GM23338 (cell line): ENCODE measurements at regions not wholly inside any gene's neighbourhood (a gene's known extent, or its start where the extent isn't known, plus 50 kb on each side); places are given as distances from the start of the nearest gene placed in this dataset.

ENCODE experiments used
- ATAC-seq: fragments of 200-7000 bp; cut with Tn5 transposase; 3 replicates; pipeline ENCODE4 v1.9.1; 2020
- DNase-seq: peaks from one replicate; pipeline ENCODE4 v3.0.0-alpha.2; 2015; ENCODE audit warnings: low spot score
- H2AFZ ChIP-seq: fragments of 200-600 bp; sonication (generic); 2 replicates; pipeline ENCODE4 v1.8.0; 2016; ENCODE audit warnings: antibody characterized with exemption, mild to moderate bottlenecking, moderate library complexity
- H3F3A ChIP-seq: fragments of 200-600 bp; sonication (generic); replicated peaks from 2 replicates; pipeline ENCODE4 v1.8.0; 2017; ENCODE audit warnings: antibody characterized with exemption, mixed run types, low read depth
- H3K27ac ChIP-seq: fragments of 200-600 bp; sonication (generic); 2 replicates; pipeline ENCODE4 v1.6.1; 2016; ENCODE audit warnings: low read depth
- H3K27me3 ChIP-seq: fragments of 200-600 bp; sonication (generic); 2 replicates; pipeline ENCODE4 v1.8.0; 2016; ENCODE audit warnings: mild to moderate bottlenecking, mixed run types, moderate library complexity; ENCODE audit not compliant: insufficient read depth
- H3K36me3 ChIP-seq: fragments of 200-600 bp; sonication (generic); 2 replicates; pipeline ENCODE4 v1.8.0; 2016; ENCODE audit warnings: mild to moderate bottlenecking; ENCODE audit not compliant: insufficient read depth
- H3K4me1 ChIP-seq: fragments of 200-600 bp; sonication (generic); 2 replicates; pipeline ENCODE4 v1.8.0; 2016; ENCODE audit warnings: mild to moderate bottlenecking, moderate library complexity; ENCODE audit not compliant: insufficient read depth
- H3K4me2 ChIP-seq: fragments of 200-600 bp; sonication (generic); 2 replicates; pipeline ENCODE4 v1.7.1; 2017; ENCODE audit warnings: mixed run types
- H3K4me3 ChIP-seq: fragments of 200-600 bp; sonication (generic); 2 replicates; pipeline ENCODE4 v1.6.1; 2016; ENCODE audit warnings: mixed run types
- H3K79me2 ChIP-seq: fragments of 200-600 bp; sonication (generic); replicated peaks from 2 replicates; pipeline ENCODE4 v1.8.0; 2017; ENCODE audit warnings: mild to moderate bottlenecking; ENCODE audit not compliant: insufficient read depth
- H3K9me2 ChIP-seq: fragments of 200-600 bp; sonication (generic); 2 replicates; pipeline ENCODE4 v1.8.0; 2017; ENCODE audit not compliant: insufficient read depth
- H4K20me1 ChIP-seq: fragments of 200-600 bp; sonication (generic); replicated peaks from 2 replicates; pipeline ENCODE4 v1.8.0; 2017; ENCODE audit warnings: mild to moderate bottlenecking; ENCODE audit not compliant: insufficient read depth
- H3K27ac Mint-ChIP-seq: 2 replicates; pipeline ENCODE4 v1.8.0; 2020; ENCODE audit warnings: inconsistent platforms, mild to moderate bottlenecking, moderate library complexity, mixed read lengths
- H3K27me3 Mint-ChIP-seq: 3 replicates; pipeline ENCODE4 v1.8.0; 2022; ENCODE audit warnings: low read depth, mild to moderate bottlenecking, moderate library complexity, mixed read lengths, inconsistent platforms; ENCODE audit not compliant: insufficient read depth, poor library complexity
- H3K36me3 Mint-ChIP-seq: 3 replicates; pipeline ENCODE4 v1.8.0; 2021; ENCODE audit warnings: low read depth, mild to moderate bottlenecking, inconsistent platforms, moderate library complexity, mixed read lengths
- H3K4me1 Mint-ChIP-seq: 3 replicates; pipeline ENCODE4 v1.8.0; 2020; ENCODE audit warnings: mild to moderate bottlenecking, inconsistent platforms, mixed read lengths
- H3K4me3 Mint-ChIP-seq: 3 replicates; pipeline ENCODE4 v1.8.0; 2021; ENCODE audit warnings: moderate library complexity, mild to moderate bottlenecking, inconsistent platforms, mixed read lengths
- H3K9me3 Mint-ChIP-seq: 3 replicates; pipeline ENCODE4 v1.8.0; 2020; ENCODE audit warnings: moderate library complexity, mild to moderate bottlenecking, inconsistent platforms, mixed read lengths
- ETS1 ChIP-seq: IDR thresholded peaks from 2 replicates; pipeline ENCODE4 v1.6.1; 2016; ENCODE audit warnings: antibody characterized with exemption
- EZH2 ChIP-seq: fragments of 200-600 bp; sonication (generic); IDR thresholded peaks from one replicate; pipeline ENCODE4 v1.8.0; 2017; ENCODE audit warnings: antibody characterized with exemption, mild to moderate bottlenecking, low read depth; ENCODE audit not compliant: unreplicated experiment
- JUNB ChIP-seq: IDR thresholded peaks from one replicate; pipeline ENCODE4 v1.6.1; 2016; ENCODE audit warnings: antibody characterized with exemption; ENCODE audit not compliant: unreplicated experiment
- POLR2AphosphoS5 ChIP-seq: IDR thresholded peaks from 2 replicates; pipeline ENCODE4 v1.6.1; 2016; ENCODE audit warnings: antibody characterized with exemption, low read depth
- REST ChIP-seq: IDR thresholded peaks from one replicate; pipeline ENCODE4 v1.6.1; 2018; ENCODE audit warnings: antibody characterized with exemption; ENCODE audit not compliant: unreplicated experiment
- ZNF114 ChIP-seq: fragments of 250-450 bp; sonication (Bioruptor Pico); IDR thresholded peaks from 2 replicates; pipeline ENCODE4 v1.5.0; 2020; ENCODE audit warnings: mild to moderate bottlenecking, moderate library complexity
- ZNF331 ChIP-seq: fragments of 250-450 bp; sonication (Bioruptor Pico); IDR thresholded peaks from 2 replicates; pipeline ENCODE4 v1.5.0; 2020; ENCODE audit warnings: low read depth, mild to moderate bottlenecking, moderate library complexity

GRCh38 chr7:106405697-106406141 lies 120.9 kb upstream of the NAMPT start:
- TF ChIP-seq EZH2 = no peak
- TF ChIP-seq ZNF114 (CRISPR knock-in tag) = no peak
- TF ChIP-seq REST = no peak
- Mint-ChIP-seq H3K4me3 (no peak overlapping the region), H3K27me3 (peaks cover 5% of the 10 kb centered on the region), H3K36me3 (peaks cover 6% of the 10 kb centered on the region; the same call in 1 of the 3 replicates), H3K9me3 (peaks cover 4% of the 10 kb centered on the region; the same call in 2 of the 3 replicates), H3K27ac (no peak overlapping the region), H3K4me1 (peaks cover 9% of the 10 kb centered on the region)
- Histone ChIP-seq H3K27ac (no peak overlapping the region), H3F3A (no peaks in the 10 kb centered on the region), H3K4me2 (no peak overlapping the region), H3K79me2 (no peaks in the 10 kb centered on the region), H4K20me1 (no peaks in the 10 kb centered on the region), H3K36me3 (no peaks in the 10 kb centered on the region), H3K4me3 (no peak overlapping the region), H2AFZ (peak overlapping the region; percentile 53; the same call in 1 of the 2 replicates), H3K9me2 (no peaks in the 10 kb centered on the region; the same call in 1 of the 2 replicates), H3K4me1 (no peaks in the 10 kb centered on the region; the same call in 1 of the 2 replicates), H3K27me3 (peaks cover 7% of the 10 kb centered on the region; the same call in 1 of the 2 replicates)
- DNase-seq (no peak), ATAC-seq (no peak)

- H3K36me3 ChIP-seq = no peaks in the 10 kb centered on the region
- no peaks in the 10 kb centered on the region for H3K79me2 ChIP-seq
- peaks cover 5% of the 10 kb centered on the region for H3K27me3 Mint-ChIP-seq
- DNase-seq (no peak), ATAC-seq (no peak)
- H3K4me3 Mint-ChIP-seq = no peak overlapping the region
- peaks cover 18% of the 10 kb centered on the region for H3K4me1 Mint-ChIP-seq
- H3K27ac Mint-ChIP-seq = no peak overlapping the region
- no peaks in the 10 kb centered on the region; the same call in 1 of the 2 replicates for H3K4me1 ChIP-seq
- peaks cover 7% of the 10 kb centered on the region; the same call in 1 of the 2 replicates for H3K9me2 ChIP-seq
- no peak overlapping the region for H3K4me2 ChIP-seq
- H3K36me3 Mint-ChIP-seq = peaks cover 6% of the 10 kb centered on the region; the same call in 1 of the 3 replicates
- H3K9me3 Mint-ChIP-seq = peaks cover 4% of the 10 kb centered on the region; the same call in 2 of the 3 replicates
- no peaks in the 10 kb centered on the region for H4K20me1 ChIP-seq
- H3K27ac ChIP-seq = no peak overlapping the region
- H3K27me3 ChIP-seq = peaks cover 14% of the 10 kb centered on the region; the same call in 1 of the 2 replicates
- H3F3A ChIP-seq = no peaks in the 10 kb centered on the region
- TF ChIP-seq ZNF331 (CRISPR knock-in tag) = no peak
- no peak for TF ChIP-seq JUNB
- TF ChIP-seq ETS1 = no peak
- TF ChIP-seq POLR2AphosphoS5 = no peak
- no peak for TF ChIP-seq ZNF114 (CRISPR knock-in tag)
- no peak overlapping the region for H3K4me3 ChIP-seq
- no peak overlapping the region for H2AFZ ChIP-seq
Observed at GRCh38 chr7:106402898-106403297, 118.1 kb upstream of the NAMPT start.
